H1 (cell line): ENCODE measurements at regions not wholly inside any gene's neighbourhood (a gene's known extent, or its start where the extent isn't known, plus 50 kb on each side); places are given as distances from the start of the nearest gene placed in this dataset.

ENCODE experiments used
- CREB1 ChIP-seq: IDR thresholded peaks from 2 replicates; pipeline ENCODE4 v1.6.1; 2012; ENCODE audit warnings: inconsistent platforms
- CTCF ChIP-seq, 3 experiments: IDR thresholded peaks; 1 replicate in 2 of 3; 2 replicates in 1 of 3; pipeline versions ENCODE4 v1.5.1 to v1.6.1; 2011; ENCODE audit warnings: low read length in 3 of 3, mild to moderate bottlenecking in 3 of 3, inconsistent platforms in 2 of 3, low read depth in 1 of 3, moderate library complexity in 1 of 3; ENCODE audit not compliant: insufficient read depth in 1 of 3; ENCODE audit errors: control extremely low read depth in 1 of 3
- EZH2 ChIP-seq: fragments of 200-600 bp; sonication (generic); IDR thresholded peaks from 2 replicates; pipeline ENCODE4 v1.7.1; 2012; ENCODE audit warnings: low read depth, mild to moderate bottlenecking, moderate library complexity, low read length, inconsistent platforms; ENCODE audit not compliant: severe bottlenecking
- GABPA ChIP-seq: IDR thresholded peaks from 2 replicates; pipeline ENCODE4 v1.6.1; 2011; ENCODE audit warnings: mild to moderate bottlenecking, low read length, moderate library complexity, borderline replicate concordance; ENCODE audit not compliant: insufficient read depth
- MAFK ChIP-seq: IDR thresholded peaks from 2 replicates; pipeline ENCODE4 v1.6.1; 2012; ENCODE audit warnings: low read depth, mild to moderate bottlenecking, improper control_type of control experiment, low read length
- MAX ChIP-seq: IDR thresholded peaks from 2 replicates; pipeline ENCODE4 v1.6.1; 2012; ENCODE audit warnings: inconsistent platforms
- POLR2A ChIP-seq, 2 experiments: IDR thresholded peaks; 1 replicate in 1 of 2; 2 replicates in 1 of 2; pipeline ENCODE4 v1.6.1; 2011; ENCODE audit warnings: low read depth in 2 of 2, low read length in 2 of 2, mild to moderate bottlenecking in 2 of 2; ENCODE audit errors: control extremely low read depth in 1 of 2
- TBP ChIP-seq: IDR thresholded peaks from 2 replicates; pipeline ENCODE4 v1.6.1; 2011; ENCODE audit warnings: low read depth, low read length, improper control_type of control experiment

- TF ChIP-seq POLR2A (IDR thresholded peaks at IDR 0.05; ENCODE audit: control extremely low read depth in 1 of 2, low read depth in 2 of 2, low read length in 2 of 2) (no peak), TBP (no peak), MAX (no peak), GABPA (no peak), CREB1 (no peak), EZH2 (no peak), CTCF (IDR thresholded peaks at IDR 0.05; ENCODE audit: control extremely low read depth in 1 of 3, insufficient read depth in 1 of 3, low read depth in 1 of 3, low read length in 3 of 3) (no peak), MAFK (no peak)
Observed at GRCh38 chr16:35711435-35711834, 2252.0 kb downstream of the TP53TG3F start.
